Type B pancreatic cell (in vitro differentiated cells): ENCODE measurements at regions not wholly inside any gene's neighbourhood (a gene's known extent, or its start where the extent isn't known, plus 50 kb on each side); places are given as distances from the start of the nearest gene placed in this dataset.

Experiments used
- DNase-seq: peaks from one replicate; pipeline ENCODE4 v3.0.0; 2021; ENCODE audit warnings: mixed read lengths; ENCODE audit not compliant: unreplicated experiment; ENCODE audit errors: extremely low spot score
- H3K27ac Mint-ChIP-seq: 2 replicates; pipeline ENCODE4 v1.8.0; 2021; ENCODE audit warnings: mild to moderate bottlenecking, mixed read lengths
- H3K27me3 Mint-ChIP-seq: 2 replicates; pipeline ENCODE4 v1.8.0; 2021; ENCODE audit warnings: mixed read lengths
- H3K36me3 Mint-ChIP-seq: 2 replicates; pipeline ENCODE4 v1.8.0; 2021; ENCODE audit warnings: mixed read lengths
- H3K4me1 Mint-ChIP-seq: one replicate; pipeline ENCODE4 v1.8.0; 2021; ENCODE audit warnings: mixed read lengths; ENCODE audit not compliant: unreplicated experiment
- H3K4me3 Mint-ChIP-seq: 2 replicates; pipeline ENCODE4 v1.8.0; 2021; ENCODE audit warnings: mild to moderate bottlenecking, mixed read lengths
- H3K9me3 Mint-ChIP-seq: 2 replicates; pipeline ENCODE4 v1.8.0; 2021; ENCODE audit warnings: mixed read lengths
- CTCF ChIP-seq: fragments of 200-600 bp; sonication (generic); conservative IDR thresholded peaks from 2 replicates; pipeline ENCODE4 v1.5.0; 2021; ENCODE audit warnings: antibody characterized with exemption, mild to moderate bottlenecking

DNA sequence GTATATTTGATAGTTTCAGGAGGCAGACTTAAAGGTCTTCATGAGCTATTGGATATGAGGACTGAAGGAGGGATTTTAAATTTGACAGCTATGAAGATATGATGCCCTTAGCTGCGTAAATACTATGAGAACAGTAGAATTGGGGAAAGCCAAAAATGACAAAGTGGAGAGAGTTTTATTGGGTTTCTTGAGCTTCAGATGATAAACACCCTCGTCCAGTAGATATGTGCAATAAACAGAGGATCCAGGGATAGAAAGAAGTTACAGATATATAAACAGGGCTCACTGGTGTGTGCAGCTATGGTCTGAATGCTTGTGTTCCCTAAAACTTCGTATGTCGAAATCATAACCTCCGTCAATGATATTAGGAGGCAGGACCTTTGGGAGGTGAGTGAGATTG lies 131.3 kb downstream of the INHBA start:
- Mint-ChIP-seq H3K4me1 (peaks cover 11% of the 10 kb centered on the region), H3K9me3 (peaks cover 5% of the 10 kb centered on the region), H3K4me3 (no peak overlapping the region), H3K27me3 (peaks cover 4% of the 10 kb centered on the region), H3K27ac (no peak overlapping the region), H3K36me3 (peaks cover 6% of the 10 kb centered on the region)
- DNase-seq, result no peak
- TF ChIP-seq CTCF, result no peak

DNA sequence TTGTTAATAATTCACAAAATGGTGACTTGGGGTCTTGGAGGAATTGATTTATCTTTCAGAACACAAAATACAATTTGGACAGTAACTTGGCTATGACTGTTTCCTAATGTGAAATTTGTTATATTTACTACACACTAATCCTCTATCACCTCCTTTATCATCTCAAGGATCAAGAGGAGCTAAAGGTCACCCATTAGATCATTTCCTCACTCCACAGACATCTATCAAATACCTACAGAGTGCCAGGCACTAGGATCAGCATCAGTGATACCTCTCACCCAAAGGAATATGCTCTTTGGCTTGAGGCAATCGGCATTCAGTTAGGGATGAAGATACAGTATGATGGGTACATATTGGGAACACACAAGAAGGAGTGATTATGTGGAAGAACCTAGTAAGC lies 132.1 kb downstream of the INHBA start:
- DNase-seq, result no peak
- H3K9me3 Mint-ChIP-seq, result no peaks in the 10 kb centered on the region
- no peaks in the 10 kb centered on the region for H3K36me3 Mint-ChIP-seq
- H3K27ac Mint-ChIP-seq, result no peak overlapping the region
- H3K4me3 Mint-ChIP-seq, result no peak overlapping the region
- TF ChIP-seq CTCF, result no peak
- peaks cover 4% of the 10 kb centered on the region for H3K27me3 Mint-ChIP-seq
- H3K4me1 Mint-ChIP-seq, result peaks cover 11% of the 10 kb centered on the region

DNA sequence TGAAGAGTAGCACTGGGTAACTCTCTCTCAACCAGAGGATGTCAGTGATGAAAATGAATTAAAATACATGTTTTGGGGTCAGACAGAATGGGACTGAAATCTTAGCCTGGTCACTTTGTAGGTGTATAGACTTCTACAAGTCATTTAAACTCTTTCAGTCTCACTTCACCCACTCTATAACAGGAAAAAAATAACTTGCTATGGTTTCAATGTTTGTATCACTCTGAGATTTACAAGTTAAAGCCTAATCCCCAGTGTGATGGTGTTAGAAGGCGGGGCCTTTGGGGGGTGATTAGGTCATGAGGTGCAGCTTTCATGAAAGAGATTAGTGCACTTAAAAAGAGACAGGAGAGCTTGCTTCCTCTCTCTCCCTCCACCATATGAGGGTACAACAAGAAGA lies 134.8 kb downstream of the INHBA start:
- Mint-ChIP-seq H3K4me1 (peaks cover 7% of the 10 kb centered on the region), H3K4me3 (no peak overlapping the region), H3K36me3 (no peaks in the 10 kb centered on the region), H3K27ac (no peak overlapping the region), H3K9me3 (no peaks in the 10 kb centered on the region), H3K27me3 (peaks cover 4% of the 10 kb centered on the region)
- DNase-seq, result no peak
- TF ChIP-seq CTCF, result no peak

- no peak for DNase-seq
- peaks cover 4% of the 10 kb centered on the region for H3K27me3 Mint-ChIP-seq
- no peak overlapping the region for H3K27ac Mint-ChIP-seq
- peaks cover 2% of the 10 kb centered on the region for H3K9me3 Mint-ChIP-seq
- no peak overlapping the region for H3K4me3 Mint-ChIP-seq
- peaks cover 7% of the 10 kb centered on the region for H3K4me1 Mint-ChIP-seq
- no peaks in the 10 kb centered on the region for H3K36me3 Mint-ChIP-seq
- no peak for TF ChIP-seq CTCF
Measured at GRCh38 chr7:41567731-41568114, 135.2 kb downstream of the INHBA start.

DNA sequence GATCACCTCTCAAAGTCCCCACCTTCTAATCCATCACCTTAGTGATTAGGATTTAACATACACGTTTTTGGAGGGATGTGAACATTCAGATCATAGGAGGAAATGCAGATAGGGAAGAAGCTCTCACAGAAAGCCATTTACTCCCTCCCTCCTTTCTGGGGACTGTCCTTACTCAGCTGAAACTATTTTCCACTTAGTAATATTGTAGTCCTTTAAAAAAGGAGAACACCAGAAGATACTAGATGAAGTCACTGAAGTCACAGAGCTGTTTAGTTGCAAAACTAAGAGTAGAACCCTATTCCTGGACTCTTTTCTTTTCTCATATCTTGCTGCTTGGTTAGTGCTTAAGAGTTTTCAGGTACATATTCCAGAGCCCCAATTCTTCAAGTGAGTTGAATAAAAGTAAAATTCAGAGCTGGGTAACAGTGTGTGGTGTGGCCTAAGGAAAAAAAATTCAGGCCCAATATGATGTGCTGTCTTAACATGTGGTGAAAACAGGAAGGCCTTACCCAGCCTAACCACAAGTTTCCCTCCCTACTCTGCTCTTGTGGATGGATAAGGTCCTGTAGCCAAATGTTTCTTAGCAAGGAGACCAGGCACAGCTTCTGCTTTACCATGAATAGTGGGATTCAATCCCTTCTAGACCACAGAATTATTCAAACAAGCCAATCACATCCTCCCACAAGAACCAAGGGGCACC lies 135.7 kb downstream of the INHBA start:
- no peak overlapping the region for H3K27ac Mint-ChIP-seq

More for the DNA sequence above, 135.7 kb downstream of the INHBA start:
- no peak for TF ChIP-seq CTCF
- peaks cover 4% of the 10 kb centered on the region for H3K27me3 Mint-ChIP-seq
- no peaks in the 10 kb centered on the region for H3K36me3 Mint-ChIP-seq
- H3K4me3 Mint-ChIP-seq, result no peak overlapping the region
- H3K4me1 Mint-ChIP-seq, result peaks cover 7% of the 10 kb centered on the region
- H3K9me3 Mint-ChIP-seq, result peaks cover 4% of the 10 kb centered on the region
- DNase-seq, result no peak
